C4-2B (cell line): ENCODE measurements at regions not wholly inside any gene's neighbourhood (a gene's known extent, or its start where the extent isn't known, plus 50 kb on each side); places are given as distances from the start of the nearest gene placed in this dataset.

Experiments used
- ZFX ChIP-seq: fragments of 450-650 bp; IDR thresholded peaks from 2 replicates; pipeline ENCODE4 v1.6.1; 2017
- TF ChIP-seq, protein P1 (sequence below): fragments of 450-650 bp; conservative IDR thresholded peaks from 2 replicates; pipeline ENCODE4 v1.5.1; 2017; ENCODE audit warnings: mild to moderate bottlenecking

DNA sequence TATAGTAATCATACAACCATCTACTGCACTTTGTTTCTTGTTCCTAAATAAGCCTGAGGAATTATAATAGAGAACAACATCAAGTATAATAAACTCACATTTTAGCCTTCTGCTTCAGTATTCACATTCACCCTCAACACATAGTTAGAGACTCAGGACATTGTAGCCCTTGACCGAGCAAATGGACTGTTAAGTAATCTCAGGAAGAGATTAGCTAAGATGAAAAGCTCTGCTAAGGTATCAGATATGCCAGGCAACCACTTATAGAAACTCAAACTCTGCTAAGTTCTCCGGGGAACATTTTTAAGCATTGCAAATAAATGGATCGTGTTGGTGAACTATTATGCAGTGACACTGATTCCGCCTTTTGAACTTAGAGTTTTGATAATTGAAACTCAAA lies 252.0 kb downstream of the DTWD2 start:
- TF ChIP-seq, protein P1, sequence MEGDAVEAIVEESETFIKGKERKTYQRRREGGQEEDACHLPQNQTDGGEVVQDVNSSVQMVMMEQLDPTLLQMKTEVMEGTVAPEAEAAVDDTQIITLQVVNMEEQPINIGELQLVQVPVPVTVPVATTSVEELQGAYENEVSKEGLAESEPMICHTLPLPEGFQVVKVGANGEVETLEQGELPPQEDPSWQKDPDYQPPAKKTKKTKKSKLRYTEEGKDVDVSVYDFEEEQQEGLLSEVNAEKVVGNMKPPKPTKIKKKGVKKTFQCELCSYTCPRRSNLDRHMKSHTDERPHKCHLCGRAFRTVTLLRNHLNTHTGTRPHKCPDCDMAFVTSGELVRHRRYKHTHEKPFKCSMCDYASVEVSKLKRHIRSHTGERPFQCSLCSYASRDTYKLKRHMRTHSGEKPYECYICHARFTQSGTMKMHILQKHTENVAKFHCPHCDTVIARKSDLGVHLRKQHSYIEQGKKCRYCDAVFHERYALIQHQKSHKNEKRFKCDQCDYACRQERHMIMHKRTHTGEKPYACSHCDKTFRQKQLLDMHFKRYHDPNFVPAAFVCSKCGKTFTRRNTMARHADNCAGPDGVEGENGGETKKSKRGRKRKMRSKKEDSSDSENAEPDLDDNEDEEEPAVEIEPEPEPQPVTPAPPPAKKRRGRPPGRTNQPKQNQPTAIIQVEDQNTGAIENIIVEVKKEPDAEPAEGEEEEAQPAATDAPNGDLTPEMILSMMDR, result no peak
- TF ChIP-seq ZFX, result no peak
